ENCODE measurements at regions not wholly inside any gene's neighbourhood (a gene's known extent, or its start where the extent isn't known, plus 50 kb on each side); places are given as distances from the start of the nearest gene placed in this dataset.

GRCh38 chr4:41318839-41319530 is 62.3 kb downstream of the UCHL1 start:
- Histone ChIP-seq H3K4me1 (peaks cover 13% of the 10 kb centered on the region), H3K27ac (no peak overlapping the region), H3K27me3 (no peaks in the 10 kb centered on the region), H3K4me2 (no peak overlapping the region), H3K9ac (no peak overlapping the region), H3K4me3 (no peak overlapping the region), H3K36me3 (no peaks in the 10 kb centered on the region), H3K9me3 (no peaks in the 10 kb centered on the region), H4K20me1 (no peaks in the 10 kb centered on the region)
- TF ChIP-seq Cebpa-rat (IDR thresholded peaks at IDR 0.05), result no peak

DNA sequence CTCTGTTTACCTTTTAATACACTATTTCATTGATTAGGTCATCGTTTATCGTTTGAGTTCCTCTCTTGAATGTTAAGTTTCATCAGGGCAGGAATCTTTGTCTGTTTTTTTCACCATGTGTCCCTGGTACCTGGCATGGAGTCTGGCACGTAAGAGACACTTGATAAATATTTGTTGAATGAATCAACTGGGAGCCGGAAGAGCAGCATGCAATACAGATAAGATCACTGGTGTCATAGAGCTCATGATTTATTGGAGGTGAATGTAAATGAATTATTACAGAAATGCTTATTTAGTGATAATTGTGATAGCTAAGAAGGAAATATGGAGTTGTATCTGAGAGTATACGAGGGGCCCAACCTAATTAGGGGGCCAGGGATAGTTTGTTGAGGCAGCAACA is 62.8 kb downstream of the UCHL1 start:
- no peak overlapping the region for H3K9ac ChIP-seq
- H3K27me3 ChIP-seq, result no peaks in the 10 kb centered on the region
- H3K9me3 ChIP-seq, result no peaks in the 10 kb centered on the region
- no peak for TF ChIP-seq Cebpa-rat (IDR thresholded peaks at IDR 0.05)
- no peak overlapping the region for H3K27ac ChIP-seq
- no peak overlapping the region for H3K4me3 ChIP-seq
- H4K20me1 ChIP-seq, result no peaks in the 10 kb centered on the region
- H3K4me1 ChIP-seq, result peaks cover 13% of the 10 kb centered on the region
- H3K4me2 ChIP-seq, result no peak overlapping the region
- no peaks in the 10 kb centered on the region for H3K36me3 ChIP-seq

DNA sequence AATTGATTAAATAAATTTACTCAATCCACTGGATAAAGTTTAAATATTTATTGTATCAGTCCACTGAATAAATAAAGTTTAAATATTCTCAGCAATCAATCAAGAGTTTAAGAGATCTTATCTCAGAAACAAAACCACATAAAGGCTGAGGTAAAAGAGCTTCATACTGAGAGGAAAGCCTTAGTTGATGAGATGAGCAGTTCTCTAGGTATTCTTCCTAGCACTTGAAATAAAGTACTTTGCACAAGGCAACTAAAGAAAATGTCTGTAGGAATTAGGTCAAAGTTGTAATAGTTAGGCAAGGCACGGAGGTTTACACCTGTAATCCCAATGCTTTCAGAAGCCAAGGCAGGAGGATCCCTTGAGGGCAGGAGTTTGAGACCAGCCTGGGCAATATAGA is 63.5 kb downstream of the UCHL1 start:
- TF ChIP-seq Cebpa-rat (IDR thresholded peaks at IDR 0.05), result no peak
- Histone ChIP-seq H3K27me3 (no peaks in the 10 kb centered on the region), H3K4me2 (no peak overlapping the region), H3K4me3 (no peak overlapping the region), H4K20me1 (no peaks in the 10 kb centered on the region), H3K27ac (no peak overlapping the region), H3K9ac (no peak overlapping the region), H3K36me3 (no peaks in the 10 kb centered on the region), H3K4me1 (peaks cover 13% of the 10 kb centered on the region), H3K9me3 (no peaks in the 10 kb centered on the region)

DNA sequence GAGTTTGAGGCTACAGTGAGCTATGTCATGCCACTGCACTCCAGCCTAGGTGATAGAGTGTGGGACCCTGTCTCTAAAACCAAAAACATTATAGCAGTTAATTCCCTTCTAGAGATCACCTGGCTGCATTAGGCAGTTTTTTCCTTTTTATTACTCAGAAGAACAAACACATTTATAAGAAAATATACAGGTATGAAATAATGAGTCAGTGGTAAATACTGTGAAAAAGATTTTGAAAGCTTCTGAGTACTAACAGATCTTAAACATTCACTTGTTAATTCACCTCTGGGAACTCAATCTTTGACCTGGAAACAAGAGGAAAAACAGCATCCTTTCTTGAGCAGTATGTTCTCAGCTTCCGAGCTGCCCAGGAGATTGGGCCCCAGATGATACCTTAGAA is 64.1 kb downstream of the UCHL1 start:
- Histone ChIP-seq H3K36me3 (no peaks in the 10 kb centered on the region), H3K9ac (no peak overlapping the region), H3K27me3 (no peaks in the 10 kb centered on the region), H3K9me3 (no peaks in the 10 kb centered on the region), H3K4me1 (peaks cover 13% of the 10 kb centered on the region), H3K27ac (no peak overlapping the region), H4K20me1 (no peaks in the 10 kb centered on the region), H3K4me2 (no peak overlapping the region), H3K4me3 (no peak overlapping the region)
- TF ChIP-seq Cebpa-rat (IDR thresholded peaks at IDR 0.05), result no peak

GRCh38 chr4:41321216-41321945 is 64.7 kb downstream of the UCHL1 start:
- Histone ChIP-seq H3K9ac (no peak overlapping the region), H3K27me3 (no peaks in the 10 kb centered on the region), H3K36me3 (no peaks in the 10 kb centered on the region), H3K27ac (no peak overlapping the region), H4K20me1 (no peaks in the 10 kb centered on the region), H3K4me2 (no peak overlapping the region), H3K4me1 (peaks cover 13% of the 10 kb centered on the region), H3K4me3 (no peak overlapping the region), H3K9me3 (no peaks in the 10 kb centered on the region)
- no peak for TF ChIP-seq Cebpa-rat (IDR thresholded peaks at IDR 0.05)

DNA sequence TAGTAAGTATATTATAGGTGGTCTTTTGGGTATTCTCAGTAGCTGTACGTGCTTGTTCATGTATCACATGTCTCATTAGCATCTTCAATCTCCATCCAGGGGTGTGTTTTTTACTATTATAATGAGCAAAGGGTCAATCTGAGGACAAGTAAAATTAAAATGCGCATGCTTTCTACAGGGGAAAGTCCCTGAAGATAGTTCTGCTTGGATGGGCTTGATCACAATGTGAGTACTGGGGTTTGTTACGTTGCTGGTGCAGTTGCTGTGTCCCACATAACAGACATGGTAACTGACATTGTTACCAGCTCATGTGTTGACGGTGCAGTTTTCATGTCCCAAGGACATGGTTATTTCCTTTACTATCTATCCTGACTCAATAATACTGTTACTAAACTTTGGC is 65.9 kb downstream of the UCHL1 start:
- Histone ChIP-seq H3K9ac (no peak overlapping the region), H3K4me1 (peaks cover 13% of the 10 kb centered on the region), H3K4me3 (no peak overlapping the region), H3K4me2 (peak overlapping the region; percentile 28), H4K20me1 (no peaks in the 10 kb centered on the region), H3K27ac (no peak overlapping the region), H3K27me3 (no peaks in the 10 kb centered on the region), H3K36me3 (no peaks in the 10 kb centered on the region), H3K9me3 (no peaks in the 10 kb centered on the region)
- TF ChIP-seq Cebpa-rat (IDR thresholded peaks at IDR 0.05), result no peak

DNA sequence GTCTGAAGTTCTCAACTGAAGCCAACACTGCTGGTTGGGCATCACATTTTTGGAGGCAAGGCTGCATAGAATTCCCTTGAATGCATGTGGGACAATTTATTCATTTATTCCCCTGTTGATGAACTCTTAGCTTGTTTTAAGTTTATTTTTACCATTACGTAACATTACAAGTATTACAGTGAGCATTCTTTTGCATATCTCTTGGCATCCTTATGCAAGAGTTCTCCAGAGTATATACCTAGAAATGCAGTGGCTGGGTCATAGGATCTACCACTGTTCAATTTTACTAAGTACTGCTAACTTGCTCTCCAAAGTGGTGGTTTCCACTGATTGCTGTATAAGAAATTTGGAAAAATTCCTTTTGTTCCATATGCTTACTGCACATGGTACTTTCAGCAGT is 66.5 kb downstream of the UCHL1 start:
- Histone ChIP-seq H3K4me2 (peak overlapping the region; percentile 28), H3K4me3 (no peak overlapping the region), H3K27me3 (no peaks in the 10 kb centered on the region), H3K9ac (no peak overlapping the region), H3K36me3 (no peaks in the 10 kb centered on the region), H3K4me1 (peaks cover 13% of the 10 kb centered on the region), H3K27ac (no peak overlapping the region), H4K20me1 (no peaks in the 10 kb centered on the region), H3K9me3 (no peaks in the 10 kb centered on the region)
- no peak for TF ChIP-seq Cebpa-rat (IDR thresholded peaks at IDR 0.05)

GRCh38 chr4:41323706-41324105 is 67.0 kb downstream of the UCHL1 start:
- no peak for TF ChIP-seq Cebpa-rat (IDR thresholded peaks at IDR 0.05)
- H3K4me1 ChIP-seq, result peaks cover 13% of the 10 kb centered on the region
- H3K27me3 ChIP-seq, result no peaks in the 10 kb centered on the region
- H3K27ac ChIP-seq, result no peak overlapping the region
- H3K4me3 ChIP-seq, result no peak overlapping the region
- no peaks in the 10 kb centered on the region for H3K9me3 ChIP-seq
- H3K9ac ChIP-seq, result no peak overlapping the region
- no peaks in the 10 kb centered on the region for H3K36me3 ChIP-seq
- H3K4me2 ChIP-seq, result no peak overlapping the region
- H4K20me1 ChIP-seq, result no peaks in the 10 kb centered on the region

DNA sequence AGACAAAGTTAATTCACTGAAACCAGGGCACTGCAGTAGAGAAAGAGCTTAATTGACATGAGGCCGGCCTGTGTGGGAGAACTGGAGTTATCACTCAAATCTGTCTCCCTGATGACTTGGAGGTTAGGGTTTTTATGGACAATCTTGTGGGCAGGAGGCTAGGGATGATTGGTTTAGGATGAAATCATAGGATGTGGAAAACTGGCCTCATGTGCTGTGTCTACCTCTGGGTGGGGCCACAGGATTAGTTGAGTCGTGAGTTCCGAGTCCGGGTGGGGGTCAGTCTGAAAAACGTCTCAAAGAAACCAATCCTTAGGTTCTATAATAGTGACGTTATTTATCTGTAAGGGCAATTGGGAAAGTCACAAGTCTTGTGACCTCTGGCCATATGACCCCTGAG is 68.1 kb downstream of the UCHL1 start:
- Histone ChIP-seq H3K9me3 (no peaks in the 10 kb centered on the region), H3K27ac (no peak overlapping the region), H3K9ac (no peak overlapping the region), H3K4me1 (peaks cover 13% of the 10 kb centered on the region), H4K20me1 (no peaks in the 10 kb centered on the region), H3K4me2 (no peak overlapping the region), H3K27me3 (no peaks in the 10 kb centered on the region), H3K36me3 (no peaks in the 10 kb centered on the region), H3K4me3 (no peak overlapping the region)
- TF ChIP-seq Cebpa-rat (IDR thresholded peaks at IDR 0.05), result no peak

DNA sequence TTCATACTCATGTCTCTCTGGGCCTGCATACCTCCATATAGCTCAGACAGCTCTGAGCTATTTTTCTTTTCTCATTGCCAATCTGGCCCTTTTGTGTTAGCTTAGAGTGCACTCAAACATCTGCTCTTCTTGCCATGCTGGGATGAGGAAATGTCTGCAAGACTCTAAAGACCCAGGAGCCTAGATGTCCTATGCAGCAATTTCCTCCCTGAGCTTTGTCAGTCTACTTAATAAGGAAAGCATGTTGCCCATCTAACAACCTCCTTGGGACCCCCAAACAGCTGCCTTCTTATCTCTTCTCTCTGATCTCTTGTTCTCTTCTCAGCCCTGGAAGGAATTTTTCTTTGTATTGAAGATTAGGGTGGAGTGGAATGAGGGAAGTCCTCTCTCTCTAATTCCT is 69.2 kb downstream of the UCHL1 start:
- Histone ChIP-seq H3K9ac (no peak overlapping the region), H3K9me3 (no peaks in the 10 kb centered on the region), H3K27me3 (no peaks in the 10 kb centered on the region), H3K4me1 (peaks cover 13% of the 10 kb centered on the region), H3K4me2 (no peak overlapping the region), H4K20me1 (no peaks in the 10 kb centered on the region), H3K27ac (no peak overlapping the region), H3K36me3 (no peaks in the 10 kb centered on the region), H3K4me3 (no peak overlapping the region)
- no peak for TF ChIP-seq Cebpa-rat (IDR thresholded peaks at IDR 0.05)

Data from BLaER1 (cell line).